ENCODE measurements at regions not wholly inside any gene's neighbourhood (a gene's known extent, or its start where the extent isn't known, plus 50 kb on each side); places are given as distances from the start of the nearest gene placed in this dataset.
"Not testable (repeated sequence)": the region's sequence is repeated elsewhere in the genome, so short reads cannot be mapped to it uniquely, and the experiment has no call there.

DNA sequence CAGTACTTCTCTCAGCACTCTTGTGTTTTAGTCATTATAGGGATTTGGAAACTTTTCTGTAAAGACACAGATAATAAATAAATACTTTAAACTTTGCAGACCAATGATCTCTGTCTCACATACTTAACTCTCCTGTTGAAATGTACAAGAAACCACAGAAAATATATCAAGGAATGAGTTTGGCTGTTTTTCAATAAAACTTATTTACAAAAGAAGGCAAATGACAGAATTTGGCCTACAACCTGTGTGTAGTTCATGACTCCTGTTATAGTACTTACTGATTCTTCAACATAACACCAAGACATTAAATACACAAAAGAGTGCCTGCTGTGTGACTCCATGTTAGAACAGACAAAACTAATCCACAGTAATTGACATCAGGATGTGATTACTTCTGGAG, 510.0 kb upstream of the PHF14 start:
- H3K4me3 ChIP-seq (ENCODE audit: low read length), result no peak overlapping the region
- no peaks in the 10 kb centered on the region for H3K4me1 Mint-ChIP-seq
- H3K4me3 Mint-ChIP-seq, result no peak overlapping the region
- no peak for DNase-seq
- no peak overlapping the region for H3K9ac ChIP-seq (ENCODE audit: extremely low read depth, low read length, poor library complexity, severe bottlenecking)
- H3K36me3 Mint-ChIP-seq (ENCODE audit: low read depth), result no peaks in the 10 kb centered on the region
- no peaks in the 10 kb centered on the region for H3K27me3 Mint-ChIP-seq (ENCODE audit: insufficient read depth)
- no peaks in the 10 kb centered on the region for H3K27me3 ChIP-seq (ENCODE audit: control insufficient read depth, insufficient read depth, low read length, poor library complexity, severe bottlenecking)
- no peaks in the 10 kb centered on the region for H3K36me3 ChIP-seq (ENCODE audit: control insufficient read depth, insufficient read depth, low read length)
- no peak overlapping the region for H3K27ac ChIP-seq (ENCODE audit: low read depth, low read length)
- no peak overlapping the region for H3K27ac Mint-ChIP-seq
- H3K9me3 ChIP-seq (ENCODE audit: control insufficient read depth, low read length), result no peaks in the 10 kb centered on the region
- peaks cover 30% of the 10 kb centered on the region for H3K9me3 Mint-ChIP-seq
- H3K4me1 ChIP-seq (ENCODE audit: control insufficient read depth, insufficient read depth, low read length), result no peaks in the 10 kb centered on the region
- TF ChIP-seq, protein P1, sequence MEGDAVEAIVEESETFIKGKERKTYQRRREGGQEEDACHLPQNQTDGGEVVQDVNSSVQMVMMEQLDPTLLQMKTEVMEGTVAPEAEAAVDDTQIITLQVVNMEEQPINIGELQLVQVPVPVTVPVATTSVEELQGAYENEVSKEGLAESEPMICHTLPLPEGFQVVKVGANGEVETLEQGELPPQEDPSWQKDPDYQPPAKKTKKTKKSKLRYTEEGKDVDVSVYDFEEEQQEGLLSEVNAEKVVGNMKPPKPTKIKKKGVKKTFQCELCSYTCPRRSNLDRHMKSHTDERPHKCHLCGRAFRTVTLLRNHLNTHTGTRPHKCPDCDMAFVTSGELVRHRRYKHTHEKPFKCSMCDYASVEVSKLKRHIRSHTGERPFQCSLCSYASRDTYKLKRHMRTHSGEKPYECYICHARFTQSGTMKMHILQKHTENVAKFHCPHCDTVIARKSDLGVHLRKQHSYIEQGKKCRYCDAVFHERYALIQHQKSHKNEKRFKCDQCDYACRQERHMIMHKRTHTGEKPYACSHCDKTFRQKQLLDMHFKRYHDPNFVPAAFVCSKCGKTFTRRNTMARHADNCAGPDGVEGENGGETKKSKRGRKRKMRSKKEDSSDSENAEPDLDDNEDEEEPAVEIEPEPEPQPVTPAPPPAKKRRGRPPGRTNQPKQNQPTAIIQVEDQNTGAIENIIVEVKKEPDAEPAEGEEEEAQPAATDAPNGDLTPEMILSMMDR (conservative IDR thresholded peaks at IDR 0.05), result no peak

DNA sequence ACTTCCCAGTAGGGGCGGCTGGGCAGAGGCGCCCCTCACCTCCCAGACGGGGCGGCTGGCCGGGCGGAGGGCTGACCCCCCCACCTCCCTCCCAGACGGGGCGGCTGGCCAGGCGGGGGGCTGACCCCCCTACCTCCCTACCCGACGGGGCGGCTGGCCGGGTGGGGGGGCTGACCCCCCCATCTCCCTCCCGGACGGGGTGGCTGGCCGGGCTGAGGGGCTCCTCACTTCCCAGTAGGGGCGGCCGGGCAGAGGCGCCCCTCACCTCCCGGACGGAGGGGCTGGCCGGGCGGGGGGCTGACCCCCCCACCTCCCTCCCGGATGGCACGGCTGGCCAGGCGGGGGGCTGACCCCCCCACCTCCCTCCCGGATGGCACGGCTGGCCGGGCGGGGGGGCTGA, 508.1 kb upstream of the PHF14 start:
- not testable (repeated sequence) for H3K27me3 ChIP-seq (ENCODE audit: control insufficient read depth, insufficient read depth, low read length, poor library complexity, severe bottlenecking); H3K4me1 ChIP-seq (ENCODE audit: control insufficient read depth, insufficient read depth, low read length); H3K27ac Mint-ChIP-seq; H3K4me3 ChIP-seq (ENCODE audit: low read length); H3K9ac ChIP-seq (ENCODE audit: extremely low read depth, low read length, poor library complexity, severe bottlenecking); H3K4me1 Mint-ChIP-seq; H3K36me3 ChIP-seq (ENCODE audit: control insufficient read depth, insufficient read depth, low read length); H3K27me3 Mint-ChIP-seq (ENCODE audit: insufficient read depth); H3K9me3 ChIP-seq (ENCODE audit: control insufficient read depth, low read length); H3K27ac ChIP-seq (ENCODE audit: low read depth, low read length); H3K36me3 Mint-ChIP-seq (ENCODE audit: low read depth); DNase-seq; H3K4me3 Mint-ChIP-seq
- WGBS, 2 experiments (ENCODE audit: insufficient coverage in 1 of 2, insufficient read length in 1 of 2), result 100% methylated on average over 3 of the region's 30 CpGs; no CpG with 5 or more reads in 1 of the 2 experiments
- H3K9me3 Mint-ChIP-seq, result peaks cover 23% of the 10 kb centered on the region

DNA sequence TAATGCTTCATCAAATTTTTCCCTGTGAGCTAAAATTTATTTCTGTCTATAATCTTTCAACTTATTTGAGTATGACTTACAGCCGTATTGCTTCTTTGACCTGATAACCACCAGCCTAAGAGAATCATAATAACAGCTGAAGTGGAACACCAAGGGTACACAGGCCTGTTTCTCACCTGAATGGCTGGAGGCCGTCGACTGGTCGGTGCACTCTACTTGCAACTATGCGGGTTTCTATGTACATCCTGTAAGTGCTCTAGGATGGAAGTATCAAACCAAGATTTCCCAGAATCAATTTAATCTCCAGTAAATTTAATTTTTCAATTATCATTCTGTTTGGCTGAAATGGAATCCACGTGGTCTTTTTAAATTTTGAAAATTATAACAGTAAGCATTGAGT, 504.8 kb upstream of the PHF14 start:
- H3K4me1 Mint-ChIP-seq, result no peaks in the 10 kb centered on the region
- H3K27me3 Mint-ChIP-seq (ENCODE audit: insufficient read depth), result no peaks in the 10 kb centered on the region
- H3K9ac ChIP-seq (ENCODE audit: extremely low read depth, low read length, poor library complexity, severe bottlenecking), result no peak overlapping the region
- H3K36me3 ChIP-seq (ENCODE audit: control insufficient read depth, insufficient read depth, low read length), result no peaks in the 10 kb centered on the region
- H3K4me1 ChIP-seq (ENCODE audit: control insufficient read depth, insufficient read depth, low read length), result no peaks in the 10 kb centered on the region
- peaks cover 13% of the 10 kb centered on the region for H3K9me3 Mint-ChIP-seq
- H3K4me3 Mint-ChIP-seq, result no peak overlapping the region
- no peaks in the 10 kb centered on the region for H3K9me3 ChIP-seq (ENCODE audit: control insufficient read depth, low read length)
- H3K27ac ChIP-seq (ENCODE audit: low read depth, low read length), result no peak overlapping the region
- TF ChIP-seq, protein P1 (conservative IDR thresholded peaks at IDR 0.05), result no peak
- H3K4me3 ChIP-seq (ENCODE audit: low read length), result no peak overlapping the region
- WGBS, 2 experiments (ENCODE audit: insufficient coverage in 1 of 2, insufficient read length in 1 of 2), result 84 to 88% methylated on average over 4 to 5 of the region's 6 CpGs
- DNase-seq, result no peak
- H3K27ac Mint-ChIP-seq, result no peak overlapping the region
- H3K36me3 Mint-ChIP-seq (ENCODE audit: low read depth), result no peaks in the 10 kb centered on the region
- no peaks in the 10 kb centered on the region for H3K27me3 ChIP-seq (ENCODE audit: control insufficient read depth, insufficient read depth, low read length, poor library complexity, severe bottlenecking)

DNA sequence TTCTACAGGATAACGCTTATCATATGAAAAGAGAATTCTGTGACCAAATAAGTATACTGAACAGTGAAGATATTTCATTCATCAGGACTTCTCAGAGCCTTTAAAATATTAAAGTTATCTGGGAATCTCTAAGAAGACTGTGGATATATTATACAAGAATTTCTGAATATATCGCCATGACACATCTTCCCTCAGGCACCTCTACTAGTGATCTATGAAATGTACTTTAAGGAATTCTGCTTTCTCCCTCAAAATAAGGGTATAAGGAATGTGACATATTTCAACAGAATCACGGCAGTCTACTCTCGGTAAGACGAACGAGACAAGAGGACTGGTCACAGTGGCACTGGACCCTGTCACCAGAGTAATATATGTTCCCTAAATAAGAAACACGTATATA, 504.2 kb upstream of the PHF14 start:
- WGBS, 2 experiments (ENCODE audit: insufficient coverage in 1 of 2, insufficient read length in 1 of 2), result 78 to 100% methylated on average over 2 to 6 of the region's 7 CpGs
- H3K36me3 Mint-ChIP-seq (ENCODE audit: low read depth), result no peaks in the 10 kb centered on the region
- Histone ChIP-seq H3K4me3 (ENCODE audit: low read length) (no peak overlapping the region), H3K9ac (ENCODE audit: extremely low read depth, low read length, poor library complexity, severe bottlenecking) (no peak overlapping the region), H3K36me3 (ENCODE audit: control insufficient read depth, insufficient read depth, low read length) (no peaks in the 10 kb centered on the region), H3K27me3 (ENCODE audit: control insufficient read depth, insufficient read depth, low read length, poor library complexity, severe bottlenecking) (no peaks in the 10 kb centered on the region), H3K27ac (ENCODE audit: low read depth, low read length) (no peak overlapping the region), H3K4me1 (ENCODE audit: control insufficient read depth, insufficient read depth, low read length) (no peaks in the 10 kb centered on the region), H3K9me3 (ENCODE audit: control insufficient read depth, low read length) (no peaks in the 10 kb centered on the region)
- H3K4me1 Mint-ChIP-seq, result no peaks in the 10 kb centered on the region
- H3K27ac Mint-ChIP-seq, result no peak overlapping the region
- no peak overlapping the region for H3K4me3 Mint-ChIP-seq
- H3K27me3 Mint-ChIP-seq (ENCODE audit: insufficient read depth), result no peaks in the 10 kb centered on the region
- DNase-seq, result no peak
- TF ChIP-seq, protein P1 (conservative IDR thresholded peaks at IDR 0.05), result no peak
- peaks cover 7% of the 10 kb centered on the region for H3K9me3 Mint-ChIP-seq
